Limb (tissue), 2 donors: ENCODE measurements at regions not wholly inside any gene's neighbourhood (a gene's known extent, or its start where the extent isn't known, plus 50 kb on each side); places are given as distances from the start of the nearest gene placed in this dataset.
"Not testable (repeated sequence)": the region's sequence is repeated elsewhere in the genome, so short reads cannot be mapped to it uniquely, and the experiment has no call there.

Experiments used
- DNase-seq, 2 donors: peaks; one replicate each; pipeline ENCODE4 v3.0.0-alpha.2; 2016; ENCODE audit errors: extremely low spot score in 2 of 2

DNA sequence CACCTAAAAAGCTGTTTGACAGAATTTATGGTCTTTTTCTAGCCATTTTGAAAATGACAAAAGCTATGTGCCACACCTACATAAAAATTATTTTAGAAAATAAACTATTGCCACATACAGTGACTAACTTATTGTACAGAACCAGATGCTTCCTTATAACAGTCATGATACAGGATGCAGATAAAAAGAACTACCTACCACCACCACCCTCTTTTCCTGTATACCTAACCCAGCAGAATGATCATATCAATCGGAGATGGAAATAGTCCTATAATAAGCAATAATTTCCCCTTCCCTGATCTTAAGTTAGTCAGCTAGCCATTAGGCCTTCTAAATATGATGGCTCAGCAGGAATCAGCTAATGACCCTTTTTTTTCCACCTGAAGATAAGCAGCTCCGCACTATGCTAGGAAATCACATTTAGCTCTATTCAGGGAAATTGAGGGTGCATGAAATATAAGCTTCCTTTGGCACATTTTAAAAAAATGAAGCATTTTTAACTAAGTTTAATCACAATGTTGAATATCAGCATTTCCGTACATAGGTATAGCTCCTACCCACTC, 155.5 kb upstream of the SETMAR start:
- DNase-seq: no peak

DNA sequence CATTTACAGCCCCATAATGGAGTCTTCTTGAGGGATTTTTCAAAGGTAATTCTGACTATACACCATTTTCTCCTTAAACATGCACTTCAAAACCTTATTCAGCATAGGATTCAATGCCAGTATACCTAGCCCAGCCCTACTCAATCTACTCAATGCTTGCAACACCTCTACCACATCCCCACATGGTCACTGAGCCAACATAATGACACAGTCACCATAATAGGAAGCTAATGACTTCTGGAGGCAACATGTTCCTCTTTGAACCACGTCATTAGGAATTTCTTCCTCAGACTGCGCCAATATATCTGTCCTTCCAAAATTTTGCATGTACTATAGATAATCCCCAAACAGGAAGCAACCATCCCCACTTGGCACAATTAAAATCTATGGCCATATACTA, 153.9 kb upstream of the SETMAR start:
- DNase-seq: no peak

DNA sequence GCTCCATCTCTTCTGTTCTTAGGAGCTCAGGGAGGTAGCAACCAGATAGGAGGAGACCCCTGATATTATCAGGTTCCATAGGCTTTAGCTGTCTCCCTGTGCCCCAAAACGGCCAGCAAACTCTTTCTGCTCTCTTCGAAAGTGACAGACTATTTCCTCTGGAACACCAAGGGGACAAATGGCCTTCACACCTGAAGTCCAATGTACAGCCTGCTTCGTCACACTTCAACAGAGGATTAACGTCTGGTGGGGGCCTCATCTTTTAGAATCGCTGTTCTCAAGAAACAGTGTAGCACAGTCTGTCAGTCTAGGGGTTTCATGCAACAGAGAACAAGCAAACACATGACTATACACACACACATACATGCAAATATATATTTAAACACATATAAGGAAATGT, 152.4 kb upstream of the SETMAR start:
- no peak for DNase-seq

DNA sequence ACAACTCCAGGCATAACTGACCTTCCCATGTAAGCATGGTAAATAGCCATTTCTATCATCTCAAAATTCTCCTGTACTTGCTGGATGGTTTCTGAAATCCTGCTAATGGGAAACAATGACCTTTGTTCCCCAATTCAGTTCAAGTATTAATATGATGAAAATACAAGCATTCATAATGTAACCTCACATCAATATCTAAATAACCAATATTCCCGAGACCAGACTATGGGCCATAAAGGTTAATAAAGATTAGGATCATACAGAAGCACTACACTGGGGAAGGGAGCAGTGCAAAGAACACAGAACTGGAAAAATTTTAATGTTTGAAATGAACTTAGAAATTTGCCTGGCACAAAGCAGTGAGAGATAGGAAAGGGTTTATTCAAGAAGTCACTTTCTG, 151.3 kb upstream of the SETMAR start:
- DNase-seq: no peak

GRCh38 chr3:4153771-4154170, 149.4 kb upstream of the SETMAR start:
- no peak for DNase-seq

GRCh38 chr3:4158329-4158728, 144.8 kb upstream of the SETMAR start:
- no peak for DNase-seq

- DNase-seq: no peak
These were observed 141.1 kb upstream of the SETMAR start for GRCh38 chr3:4162096-4162495.

DNA sequence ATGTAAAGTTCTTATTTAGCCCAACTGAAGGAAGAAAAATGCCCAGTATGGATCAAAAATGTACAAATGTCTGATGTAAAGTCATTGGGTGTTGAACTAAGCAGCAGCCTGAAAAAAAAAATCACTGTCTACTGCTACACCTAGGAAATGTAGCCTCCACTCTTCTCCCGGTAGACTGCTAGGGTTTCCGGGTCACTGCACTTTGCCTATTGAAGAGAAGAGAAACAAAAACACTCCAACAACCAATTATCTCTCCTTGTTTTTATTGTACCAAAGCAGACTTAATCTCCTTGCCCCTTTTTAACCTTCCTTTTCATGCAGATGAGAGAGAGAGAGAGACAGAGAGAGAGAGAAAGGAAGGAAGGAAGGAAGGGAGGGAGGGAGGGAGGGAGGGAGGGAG, 140.2 kb upstream of the SETMAR start:
- no peak for DNase-seq

- no peak for DNase-seq
These were observed 136.6 kb upstream of the SETMAR start for GRCh38 chr3:4166540-4166939.

DNA sequence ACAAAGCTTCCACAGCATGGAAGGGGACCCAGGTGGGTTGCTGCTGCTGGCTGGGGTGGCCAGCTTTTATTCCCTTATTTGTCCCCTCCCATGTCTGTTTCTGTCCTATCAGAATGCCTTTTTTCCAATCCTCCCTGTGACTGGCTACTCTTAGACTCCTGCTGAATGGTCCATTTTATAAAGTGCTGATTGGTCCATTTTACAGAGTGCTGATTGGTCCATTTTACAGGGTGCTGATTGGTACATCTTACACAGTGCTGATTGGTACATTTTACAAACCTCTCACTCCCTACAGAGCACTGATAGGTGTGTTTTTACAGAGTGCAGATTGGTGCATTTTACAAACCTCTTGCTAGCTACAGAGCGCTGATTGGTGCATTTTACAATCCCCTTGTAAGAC, 135.9 kb upstream of the SETMAR start:
- DNase-seq: not testable (repeated sequence)

DNA sequence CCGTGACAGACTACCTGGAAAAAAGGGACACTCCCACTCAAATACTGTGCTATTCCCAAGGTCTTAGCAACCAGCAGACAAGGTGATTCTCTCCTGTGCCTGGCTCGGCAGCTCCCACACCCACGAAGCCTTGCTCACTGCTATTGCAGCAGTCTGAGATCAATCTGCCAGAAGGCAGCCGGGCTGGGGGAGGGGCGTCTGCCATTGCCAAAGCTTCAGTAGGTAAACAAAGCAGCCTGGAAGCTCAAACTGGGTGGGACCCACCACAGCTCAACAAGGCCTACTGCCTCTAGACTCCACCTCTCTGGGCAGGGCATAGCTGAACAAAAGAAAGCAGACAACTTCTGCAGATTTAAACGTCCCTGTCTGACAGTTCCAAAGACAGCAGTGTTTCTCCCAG, 128.4 kb upstream of the SETMAR start:
- no peak for DNase-seq

- no peak for DNase-seq
These were observed 111.2 kb upstream of the SETMAR start for GRCh38 chr3:4191971-4192370.

DNA sequence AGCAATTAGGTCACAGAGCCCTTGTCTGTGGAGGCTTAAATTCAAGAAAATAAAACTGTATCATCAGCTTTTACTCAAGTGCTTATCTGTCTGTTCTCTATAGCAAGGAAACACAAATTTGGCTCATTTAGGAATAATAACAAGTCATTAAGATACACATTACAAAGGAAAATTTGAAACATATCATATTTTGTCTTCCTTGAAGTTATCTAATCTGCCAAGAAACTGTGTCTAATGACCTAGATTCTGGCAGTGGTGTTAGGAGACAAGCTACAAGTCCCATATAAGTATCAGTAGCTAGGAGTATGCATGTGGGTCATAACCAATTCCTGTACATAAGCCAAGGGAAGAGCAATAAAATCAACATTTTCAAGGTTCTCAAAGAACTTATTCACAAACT, 108.2 kb upstream of the SETMAR start:
- DNase-seq: no peak

- DNase-seq: no peak
These were observed 106.5 kb upstream of the SETMAR start for GRCh38 chr3:4196506-4197147.

DNA sequence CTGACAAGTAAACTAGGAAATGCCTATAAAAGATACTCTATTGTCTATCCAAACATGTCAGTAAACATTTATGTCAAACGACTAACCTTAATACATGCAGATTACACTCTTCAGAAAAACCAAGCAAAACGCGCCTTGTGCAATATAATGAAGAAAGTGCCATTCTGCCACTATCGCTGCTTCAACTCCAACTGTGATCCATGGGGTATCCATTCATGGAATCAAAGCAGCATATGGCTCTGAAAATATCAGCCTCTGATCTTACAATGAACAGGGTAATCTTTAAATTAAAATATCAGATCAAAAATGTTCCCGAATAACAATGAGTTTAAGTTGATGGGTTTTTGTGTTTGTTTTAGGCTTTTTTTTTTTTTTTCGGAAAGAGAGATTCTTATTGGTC, 105.5 kb upstream of the SETMAR start:
- no peak for DNase-seq

DNA sequence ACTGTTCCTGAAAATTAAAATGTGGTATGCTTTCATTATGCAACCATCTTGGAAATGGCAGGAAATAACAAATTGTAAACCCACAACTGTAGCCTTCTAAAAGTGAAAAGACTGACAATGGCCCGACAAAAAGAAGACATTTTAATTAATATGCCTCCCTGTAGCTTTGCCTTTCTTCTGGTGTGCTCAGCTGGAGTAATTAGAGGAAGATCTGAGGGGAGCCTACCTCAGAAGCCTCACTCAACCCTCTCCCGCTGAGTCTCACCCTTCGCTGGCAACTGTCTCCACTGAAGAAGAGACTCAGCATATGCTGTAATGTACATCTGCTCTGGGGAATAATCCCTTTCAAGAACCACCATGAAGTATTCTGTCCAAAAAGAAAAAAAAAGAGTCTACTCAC, 104.7 kb upstream of the SETMAR start:
- DNase-seq: no peak

GRCh38 chr3:4204776-4205175, 98.4 kb upstream of the SETMAR start:
- not testable (repeated sequence) for DNase-seq

DNA sequence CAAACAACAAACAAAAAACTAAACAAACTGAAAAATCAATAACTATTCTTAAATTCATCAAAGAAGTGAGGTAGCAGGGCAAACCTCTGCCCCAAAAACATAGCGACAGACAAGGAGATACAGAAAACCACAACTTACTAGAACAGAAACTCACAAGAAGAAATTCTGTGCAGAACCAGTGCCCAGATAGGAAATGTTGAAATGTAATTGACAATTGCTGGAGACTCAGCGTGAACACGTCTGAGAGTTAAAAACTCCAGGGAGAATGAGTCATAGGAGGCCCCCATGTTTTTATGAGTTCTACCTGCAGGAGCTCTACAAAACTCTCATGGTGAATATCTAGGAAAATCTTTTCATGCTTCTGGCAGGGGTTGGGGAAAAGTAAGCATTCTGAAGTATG, 95.5 kb upstream of the SETMAR start:
- DNase-seq: no peak

DNA sequence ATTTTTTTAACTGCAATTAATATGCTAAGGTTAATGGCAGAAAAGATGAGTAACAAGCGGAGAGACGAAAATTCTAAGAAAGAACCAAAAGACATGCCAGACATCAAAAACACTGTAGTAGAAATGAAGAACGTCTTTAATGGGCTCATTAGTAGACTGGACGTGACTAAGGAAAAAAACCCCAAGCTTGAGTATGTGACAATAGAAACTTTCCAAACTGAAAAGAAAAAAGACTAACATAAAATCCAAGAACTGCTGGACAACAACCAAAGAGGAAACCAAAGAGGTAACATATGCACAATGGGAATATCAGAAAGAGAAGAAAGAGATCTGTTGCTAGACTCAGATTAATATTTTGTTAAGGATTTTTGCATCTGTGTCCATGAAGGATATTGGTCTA, 94.6 kb upstream of the SETMAR start:
- no peak for DNase-seq

DNA sequence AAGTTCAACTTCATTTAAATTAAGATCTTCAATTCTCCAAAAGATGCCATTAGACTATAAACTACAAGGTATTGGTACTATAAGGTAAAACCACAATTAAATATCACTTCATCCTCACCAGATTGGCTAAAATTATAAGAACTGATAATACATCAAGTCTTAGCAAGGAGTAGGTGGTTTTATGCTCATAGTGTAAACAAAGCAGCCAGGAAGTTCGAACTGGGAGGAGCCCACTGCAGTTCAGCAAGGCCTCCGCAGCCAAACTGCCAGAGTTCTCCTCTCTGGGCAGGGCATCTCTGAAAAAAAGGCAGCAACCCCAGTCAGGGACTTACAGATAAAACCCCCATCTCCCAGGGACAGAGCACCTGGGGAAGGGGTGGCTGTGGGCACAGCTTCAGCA, 91.6 kb upstream of the SETMAR start:
- no peak for DNase-seq

- DNase-seq: not testable (repeated sequence)
These were observed 89.7 kb upstream of the SETMAR start for GRCh38 chr3:4213420-4213819.

DNA sequence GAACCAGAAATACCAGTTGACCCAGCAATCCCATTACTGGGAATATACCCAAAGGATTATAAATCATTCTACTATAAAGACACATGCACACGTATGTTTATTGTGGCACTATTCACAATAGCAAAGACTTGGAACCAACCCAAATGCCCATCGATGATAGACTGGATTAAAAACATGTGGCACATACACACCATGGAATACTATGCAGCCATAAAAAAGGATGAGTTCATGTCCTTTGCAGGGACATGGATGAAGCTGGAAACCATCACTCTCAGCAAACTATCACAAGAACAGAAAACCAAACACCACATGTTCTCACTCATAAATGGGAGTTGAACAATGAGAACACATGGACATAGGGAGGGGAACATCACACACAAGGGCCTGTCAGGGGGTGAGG, 86.2 kb upstream of the SETMAR start:
- DNase-seq: not testable (repeated sequence)

DNA sequence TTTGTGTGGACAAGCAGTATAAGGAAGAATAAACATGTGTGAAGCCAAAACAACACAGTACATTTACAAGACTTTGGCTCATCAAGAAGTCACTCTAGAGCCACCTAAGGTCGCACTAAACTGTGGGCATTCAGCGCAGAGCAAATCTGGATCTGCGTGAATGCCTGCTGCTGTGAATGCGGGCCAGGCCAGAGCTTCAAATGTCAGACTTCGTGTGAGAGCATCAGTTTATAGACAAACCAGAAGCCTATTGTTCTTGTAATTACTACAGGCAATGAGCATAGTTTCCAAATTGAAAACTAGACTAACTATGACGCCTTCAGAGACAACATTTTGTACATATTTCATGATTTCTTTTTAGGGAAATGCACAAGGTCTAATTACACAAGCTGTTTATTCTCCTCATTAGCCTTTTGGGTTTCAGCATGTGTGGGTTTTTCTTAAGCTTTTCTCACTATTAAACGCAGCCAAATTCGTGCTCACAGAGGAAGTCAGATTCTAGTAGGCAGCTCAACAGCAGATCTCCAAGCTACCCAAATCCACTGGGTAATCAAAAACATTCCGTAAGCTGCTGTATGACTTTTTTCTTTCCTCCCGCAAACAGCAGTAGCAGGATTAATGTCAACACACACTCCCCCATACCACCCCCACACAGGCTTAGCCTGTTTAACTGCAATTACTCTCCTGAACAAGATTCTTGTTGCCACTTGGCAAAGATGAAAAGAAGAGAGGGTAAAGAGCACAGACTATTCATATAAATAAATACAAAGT, 84.5 kb upstream of the SETMAR start:
- DNase-seq: peak in 1 of 2 donors; percentile 27
